ENCODE measurements at regions not wholly inside any gene's neighbourhood (a gene's known extent, or its start where the extent isn't known, plus 50 kb on each side); places are given as distances from the start of the nearest gene placed in this dataset.

- WGBS, 5 donors: 44 to 69% (median 58%) methylated on average over 4 to 5 of the region's 5 CpGs
- no peak for DNase-seq
- H3K4me3 ChIP-seq: no peak overlapping the region
- peaks cover 0 to 16% (median 4%) of the 10 kb centered on the region in 6 donors for H3K4me1 ChIP-seq
- TF ChIP-seq POLR2AphosphoS5 (IDR thresholded peaks at IDR 0.05) (no peak), POLR2A (IDR thresholded peaks at IDR 0.05) (no peak), CTCF (IDR thresholded peaks at IDR 0.05 in 8 of 11, conservative IDR thresholded peaks at IDR 0.05 in 3 of 11) (no peak)
- H3K27ac ChIP-seq: no peak overlapping the region
- intact Hi-C loops (cut with DNase I; ENCODE audit: low total_unique reads): no loop called here
- H3K36me3 ChIP-seq: no peaks in the 10 kb centered on the region
- H3K27me3 ChIP-seq (replicated peaks in 1 of 7): no peaks in the 10 kb centered on the region
- H3K9me3 ChIP-seq: no peaks in the 10 kb centered on the region
Observed at GRCh38 chr18:46293742-46294181, 189.6 kb downstream of the HAUS1 start.

- Histone ChIP-seq H3K27me3 (replicated peaks in 1 of 7) (no peaks in the 10 kb centered on the region), H3K36me3 (no peaks in the 10 kb centered on the region), H3K27ac (no peak overlapping the region), H3K4me1 (peaks cover 0 to 16% (median 4%) of the 10 kb centered on the region in 6 donors), H3K9me3 (no peaks in the 10 kb centered on the region), H3K4me3 (no peak overlapping the region)
- TF ChIP-seq POLR2AphosphoS5 (IDR thresholded peaks at IDR 0.05) (no peak), CTCF (IDR thresholded peaks at IDR 0.05 in 8 of 11, conservative IDR thresholded peaks at IDR 0.05 in 3 of 11) (no peak), POLR2A (IDR thresholded peaks at IDR 0.05) (no peak)
- 66 to 96% (median 79%) methylated on average over 3 of the region's 3 CpGs for WGBS, 5 donors
- DNase-seq: no peak
- intact Hi-C loops (cut with DNase I; ENCODE audit: low total_unique reads): no loop called here
Observed at GRCh38 chr18:46294318-46294717, 190.1 kb downstream of the HAUS1 start.

- no peak for DNase-seq
- TF ChIP-seq POLR2A (IDR thresholded peaks at IDR 0.05) (no peak), CTCF (IDR thresholded peaks at IDR 0.05 in 8 of 11, conservative IDR thresholded peaks at IDR 0.05 in 3 of 11) (no peak), POLR2AphosphoS5 (IDR thresholded peaks at IDR 0.05) (no peak)
- H3K27me3 ChIP-seq (replicated peaks in 1 of 7): no peaks in the 10 kb centered on the region
- no peak overlapping the region for H3K27ac ChIP-seq
- WGBS, 5 donors: 84 to 96% (median 94%) methylated on average over 3 to 5 of the region's 5 CpGs
- H3K9me3 ChIP-seq: no peaks in the 10 kb centered on the region
- peaks cover 0 to 16% (median 4%) of the 10 kb centered on the region in 6 donors for H3K4me1 ChIP-seq
- intact Hi-C loops (cut with DNase I; ENCODE audit: low total_unique reads): no loop called here
- no peaks in the 10 kb centered on the region for H3K36me3 ChIP-seq
- no peak overlapping the region for H3K4me3 ChIP-seq
Observed at GRCh38 chr18:46294751-46295150, 190.6 kb downstream of the HAUS1 start.

- no peak overlapping the region for H3K27ac ChIP-seq
- WGBS, 5 donors: 69 to 80% (median 77%) methylated on average over 7 of the region's 7 CpGs
- H3K9me3 ChIP-seq: no peaks in the 10 kb centered on the region
- no peaks in the 10 kb centered on the region for H3K36me3 ChIP-seq
- no peak overlapping the region for H3K4me3 ChIP-seq
- H3K27me3 ChIP-seq (replicated peaks in 1 of 7): no peaks in the 10 kb centered on the region
- DNase-seq: no peak
- H3K4me1 ChIP-seq: peaks cover 0 to 16% (median 4%) of the 10 kb centered on the region in 6 donors
- intact Hi-C loops (cut with DNase I; ENCODE audit: low total_unique reads): no loop called here
- TF ChIP-seq POLR2A (IDR thresholded peaks at IDR 0.05): no peak
- TF ChIP-seq POLR2AphosphoS5 (IDR thresholded peaks at IDR 0.05): no peak
- TF ChIP-seq CTCF (IDR thresholded peaks at IDR 0.05 in 8 of 11, conservative IDR thresholded peaks at IDR 0.05 in 3 of 11): no peak
Observed at GRCh38 chr18:46295416-46295815, 191.2 kb downstream of the HAUS1 start.

Data from spleen (tissue), 11 donors.